ENCODE measurements at regions not wholly inside any gene's neighbourhood (a gene's known extent, or its start where the extent isn't known, plus 50 kb on each side); places are given as distances from the start of the nearest gene placed in this dataset.

DNA sequence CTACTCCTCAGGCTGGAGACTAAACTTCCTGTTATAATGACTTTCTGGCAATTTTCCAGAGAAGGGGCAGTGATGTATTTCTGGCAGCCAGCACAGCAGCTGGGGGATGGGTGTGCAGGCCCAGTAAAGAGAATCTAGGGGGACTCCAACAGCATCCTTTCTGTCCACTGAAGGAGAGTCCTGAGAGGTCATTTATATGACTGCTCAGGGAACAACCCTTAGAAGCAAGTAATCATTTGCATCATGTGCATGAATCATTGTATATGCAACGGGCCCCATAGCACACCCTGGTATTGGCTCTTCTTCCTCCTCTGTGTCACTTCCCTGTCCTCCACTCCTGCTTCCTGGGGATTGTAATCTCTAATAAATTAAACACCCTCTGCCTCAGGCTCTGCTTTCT, 493.8 kb downstream of the RPS29 start:
- H3K9me3 ChIP-seq (ENCODE audit: control insufficient read depth, low read depth, low read length) = no peaks in the 10 kb centered on the region
- no peak overlapping the region for H3K27ac ChIP-seq (ENCODE audit: insufficient read length, low read depth, low read length)
- H3K27me3 ChIP-seq (ENCODE audit: insufficient read depth, low read length) = no peaks in the 10 kb centered on the region
- no peaks in the 10 kb centered on the region for H3K79me2 ChIP-seq (ENCODE audit: insufficient read depth, low read length)
- no peak overlapping the region for H3K56ac ChIP-seq (ENCODE audit: insufficient read length, low read depth, low read length)
- no peak overlapping the region for H3K14ac ChIP-seq (ENCODE audit: insufficient read depth, low read length)
- H2BK15ac ChIP-seq (ENCODE audit: low read depth, low read length) = no peak overlapping the region
- H3K4me3 Mint-ChIP-seq = no peak overlapping the region
- no peak overlapping the region for H3K4me2 ChIP-seq (ENCODE audit: insufficient read depth, insufficient read length, low read length)
- H3K27me3 Mint-ChIP-seq (ENCODE audit: low read depth) = no peaks in the 10 kb centered on the region
- TF ChIP-seq, protein P1, sequence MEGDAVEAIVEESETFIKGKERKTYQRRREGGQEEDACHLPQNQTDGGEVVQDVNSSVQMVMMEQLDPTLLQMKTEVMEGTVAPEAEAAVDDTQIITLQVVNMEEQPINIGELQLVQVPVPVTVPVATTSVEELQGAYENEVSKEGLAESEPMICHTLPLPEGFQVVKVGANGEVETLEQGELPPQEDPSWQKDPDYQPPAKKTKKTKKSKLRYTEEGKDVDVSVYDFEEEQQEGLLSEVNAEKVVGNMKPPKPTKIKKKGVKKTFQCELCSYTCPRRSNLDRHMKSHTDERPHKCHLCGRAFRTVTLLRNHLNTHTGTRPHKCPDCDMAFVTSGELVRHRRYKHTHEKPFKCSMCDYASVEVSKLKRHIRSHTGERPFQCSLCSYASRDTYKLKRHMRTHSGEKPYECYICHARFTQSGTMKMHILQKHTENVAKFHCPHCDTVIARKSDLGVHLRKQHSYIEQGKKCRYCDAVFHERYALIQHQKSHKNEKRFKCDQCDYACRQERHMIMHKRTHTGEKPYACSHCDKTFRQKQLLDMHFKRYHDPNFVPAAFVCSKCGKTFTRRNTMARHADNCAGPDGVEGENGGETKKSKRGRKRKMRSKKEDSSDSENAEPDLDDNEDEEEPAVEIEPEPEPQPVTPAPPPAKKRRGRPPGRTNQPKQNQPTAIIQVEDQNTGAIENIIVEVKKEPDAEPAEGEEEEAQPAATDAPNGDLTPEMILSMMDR (conservative IDR thresholded peaks at IDR 0.05) = no peak
- no peak overlapping the region for H3K9ac ChIP-seq (ENCODE audit: extremely low read depth, insufficient read length, low read length)
- H3T11ph ChIP-seq (ENCODE audit: low read length) = no peak overlapping the region
- no peak overlapping the region for H4K91ac ChIP-seq (ENCODE audit: insufficient read length, low read depth, low read length)
- no peak overlapping the region for H2BK120ac ChIP-seq (ENCODE audit: low read depth, low read length, poor library complexity, severe bottlenecking)
- no peaks in the 10 kb centered on the region for H3K4me1 Mint-ChIP-seq
- H2AFZ ChIP-seq (ENCODE audit: low read length) = no peak overlapping the region
- no peak overlapping the region for H3K18ac ChIP-seq (ENCODE audit: insufficient read length, low read depth, low read length)
- H3K23me2 ChIP-seq (ENCODE audit: insufficient read length, low read depth, low read length, poor library complexity, severe bottlenecking) = no peaks in the 10 kb centered on the region
- no peaks in the 10 kb centered on the region for H3K79me1 ChIP-seq (ENCODE audit: insufficient read depth, low read depth, low read length, poor library complexity, severe bottlenecking)
- no peak overlapping the region for H2AK5ac ChIP-seq (ENCODE audit: insufficient read length, low read length)
- no peak overlapping the region for H4K8ac ChIP-seq (replicated peaks; ENCODE audit: insufficient read length, low read depth, low read length)
- H3K4me1 ChIP-seq (ENCODE audit: insufficient read depth, low read length) = no peaks in the 10 kb centered on the region
- H3K4ac ChIP-seq (ENCODE audit: low read depth, low read length) = no peak overlapping the region
- no peak overlapping the region for H2BK20ac ChIP-seq (ENCODE audit: low read depth, low read length, poor library complexity, severe bottlenecking)
- no peak overlapping the region for H2BK12ac ChIP-seq (ENCODE audit: insufficient read length, low read depth, low read length)
- WGBS (ENCODE audit: extremely low coverage, insufficient read length, low lambda C conversion rate) = no CpG with 5 or more reads among the region's 1 CpG
- no peaks in the 10 kb centered on the region for H4K20me1 ChIP-seq (ENCODE audit: control insufficient read depth, insufficient read depth, insufficient read length)
- H3K23ac ChIP-seq (ENCODE audit: insufficient read length, low read depth, low read length) = no peak overlapping the region
- H2BK5ac ChIP-seq (ENCODE audit: insufficient read length, low read length) = no peak overlapping the region
- H3K36me3 Mint-ChIP-seq (ENCODE audit: insufficient read depth in 1 of 3, low read depth in 3 of 3) = no peaks in the 10 kb centered on the region; a peak in 1 of 7 replicates
- no peak for DNase-seq
- H3K27ac Mint-ChIP-seq = no peak overlapping the region
- no peak overlapping the region for H4K5ac ChIP-seq (ENCODE audit: insufficient read length, low read depth, low read length)
- H3K9me3 Mint-ChIP-seq = peaks cover 0 to 2% of the 10 kb centered on the region in 2 experiments; a peak in 1 of 5 replicates

Data from H9 (cell line).